ENCODE measurements at regions not wholly inside any gene's neighbourhood (a gene's known extent, or its start where the extent isn't known, plus 50 kb on each side); places are given as distances from the start of the nearest gene placed in this dataset.

GRCh38 chr12:130093380-130093779, 68.9 kb upstream of the FZD10 start:
- no peak for DNase-seq (ENCODE audit: extremely low read depth in 1 of 11, low read depth in 9 of 11, low spot score in 4 of 11)

- no peak for DNase-seq (ENCODE audit: extremely low read depth in 1 of 11, low read depth in 9 of 11, low spot score in 4 of 11)
Observed at GRCh38 chr12:130097342-130097741, 64.9 kb upstream of the FZD10 start.

- DNase-seq (ENCODE audit: extremely low read depth in 1 of 11, low read depth in 9 of 11, low spot score in 4 of 11): no peak
Observed at GRCh38 chr12:130097798-130098255, 64.4 kb upstream of the FZD10 start.

GRCh38 chr12:130098301-130099005, 63.8 kb upstream of the FZD10 start:
- no peak for DNase-seq (ENCODE audit: extremely low read depth in 1 of 11, low read depth in 9 of 11, low spot score in 4 of 11)

GRCh38 chr12:130100634-130101362, 61.5 kb upstream of the FZD10 start:
- no peak for DNase-seq (ENCODE audit: extremely low read depth in 1 of 11, low read depth in 9 of 11, low spot score in 4 of 11)

GRCh38 chr12:130101370-130101769, 60.9 kb upstream of the FZD10 start:
- DNase-seq (ENCODE audit: extremely low read depth in 1 of 11, low read depth in 9 of 11, low spot score in 4 of 11): no peak

GRCh38 chr12:130102266-130102665, 60.0 kb upstream of the FZD10 start:
- no peak for DNase-seq (ENCODE audit: extremely low read depth in 1 of 11, low read depth in 9 of 11, low spot score in 4 of 11)

GRCh38 chr12:130104571-130105106, 57.6 kb upstream of the FZD10 start:
- DNase-seq (ENCODE audit: extremely low read depth in 1 of 11, low read depth in 9 of 11, low spot score in 4 of 11): peak in 3 of 11 donors; percentile 41 to 50 (median 41)

GRCh38 chr12:130109062-130109945, 53.0 kb upstream of the FZD10 start:
- no peak for DNase-seq (ENCODE audit: extremely low read depth in 1 of 11, low read depth in 9 of 11, low spot score in 4 of 11)

GRCh38 chr12:130110914-130111313, 51.4 kb upstream of the FZD10 start:
- peak in 3 of 11 donors; percentile 53 to 62 (median 58) for DNase-seq (ENCODE audit: extremely low read depth in 1 of 11, low read depth in 9 of 11, low spot score in 4 of 11)

GRCh38 chr12:130111965-130112496, 50.2 kb upstream of the FZD10 start:
- DNase-seq (ENCODE audit: extremely low read depth in 1 of 11, low read depth in 9 of 11, low spot score in 4 of 11): no peak
